H9 (cell line): ENCODE measurements at regions not wholly inside any gene's neighbourhood (a gene's known extent, or its start where the extent isn't known, plus 50 kb on each side); places are given as distances from the start of the nearest gene placed in this dataset.

Experiments used
- DNase-seq: peaks from one replicate; pipeline ENCODE4 v3.0.0-alpha.2; 2017
- H2AFZ ChIP-seq: one replicate; pipeline ENCODE4 v1.6.1; 2013; ENCODE audit warnings: mild to moderate bottlenecking, low read length, control low read depth, moderate library complexity
- H2AK5ac ChIP-seq: 2 replicates; pipeline ENCODE4 v1.6.1; 2013; ENCODE audit warnings: low read length, control low read depth, mixed read lengths; ENCODE audit not compliant: insufficient read length
- H2BK120ac ChIP-seq: one replicate; pipeline ENCODE4 v1.6.1; 2013; ENCODE audit warnings: low read depth, mild to moderate bottlenecking, low read length, control low read depth, inconsistent platforms; ENCODE audit not compliant: poor library complexity, severe bottlenecking
- H2BK12ac ChIP-seq: 2 replicates; pipeline ENCODE4 v1.6.1; 2013; ENCODE audit warnings: low read length, control low read depth, mixed read lengths, low read depth; ENCODE audit not compliant: insufficient read length
- H2BK15ac ChIP-seq: 2 replicates; pipeline ENCODE4 v1.6.1; 2013; ENCODE audit warnings: low read depth, low read length, control low read depth
- H2BK20ac ChIP-seq: one replicate; pipeline ENCODE4 v1.6.1; 2013; ENCODE audit warnings: low read depth, mild to moderate bottlenecking, low read length, control low read depth, inconsistent platforms; ENCODE audit not compliant: poor library complexity, severe bottlenecking
- H2BK5ac ChIP-seq: 2 replicates; pipeline ENCODE4 v1.6.1; 2013; ENCODE audit warnings: low read length, control low read depth, mixed read lengths; ENCODE audit not compliant: insufficient read length
- H3K14ac ChIP-seq: 2 replicates; pipeline ENCODE4 v1.6.1; 2013; ENCODE audit warnings: low read length, control low read depth; ENCODE audit not compliant: insufficient read depth
- H3K18ac ChIP-seq: 2 replicates; pipeline ENCODE4 v1.6.1; 2013; ENCODE audit warnings: low read depth, mild to moderate bottlenecking, mixed read lengths, low read length, control low read depth; ENCODE audit not compliant: insufficient read length
- H3K23ac ChIP-seq: 2 replicates; pipeline ENCODE4 v1.6.1; 2013; ENCODE audit warnings: low read length, control low read depth, mixed read lengths, low read depth; ENCODE audit not compliant: insufficient read length
- H3K23me2 ChIP-seq: 2 replicates; pipeline ENCODE4 v1.6.1; 2013; ENCODE audit warnings: low read depth, mild to moderate bottlenecking, mixed read lengths, low read length, control low read depth; ENCODE audit not compliant: insufficient read length, poor library complexity, severe bottlenecking
- H3K27ac ChIP-seq: 2 replicates; pipeline ENCODE4 v1.5.1; 2013; ENCODE audit warnings: low read length, control low read depth, mixed read lengths, low read depth; ENCODE audit not compliant: insufficient read length
- H3K27me3 ChIP-seq: 2 replicates; pipeline ENCODE4 v1.6.1; 2013; ENCODE audit warnings: low read length, control low read depth, inconsistent platforms; ENCODE audit not compliant: insufficient read depth
- H3K4ac ChIP-seq: 2 replicates; pipeline ENCODE4 v1.6.1; 2013; ENCODE audit warnings: low read depth, mild to moderate bottlenecking, control low read depth, inconsistent platforms, low read length, moderate library complexity
- H3K4me1 ChIP-seq: 2 replicates; pipeline ENCODE4 v1.6.1; 2013; ENCODE audit warnings: low read length, control low read depth, inconsistent platforms; ENCODE audit not compliant: insufficient read depth
- H3K4me2 ChIP-seq: 2 replicates; pipeline ENCODE4 v1.6.1; 2013; ENCODE audit warnings: low read length, control low read depth, mixed read lengths; ENCODE audit not compliant: insufficient read length, insufficient read depth
- H3K56ac ChIP-seq: 2 replicates; pipeline ENCODE4 v1.6.1; 2013; ENCODE audit warnings: low read depth, mild to moderate bottlenecking, mixed read lengths, low read length, control low read depth; ENCODE audit not compliant: insufficient read length
- H3K79me1 ChIP-seq: 2 replicates; pipeline ENCODE4 v1.6.1; 2013; ENCODE audit warnings: low read depth, mild to moderate bottlenecking, moderate library complexity, low read length, control low read depth, inconsistent platforms; ENCODE audit not compliant: insufficient read depth, poor library complexity, severe bottlenecking
- H3K79me2 ChIP-seq: 2 replicates; pipeline ENCODE4 v1.6.1; 2013; ENCODE audit warnings: low read length, control low read depth, inconsistent platforms; ENCODE audit not compliant: insufficient read depth
- H3K9ac ChIP-seq: 2 replicates; pipeline ENCODE4 v1.6.1; 2013; ENCODE audit warnings: low read length, control low read depth, mixed read lengths; ENCODE audit not compliant: insufficient read length; ENCODE audit errors: extremely low read depth
- H3K9me3 ChIP-seq: one replicate; pipeline ENCODE4 v1.6.1; 2013; ENCODE audit warnings: low read depth, low read length, inconsistent platforms; ENCODE audit not compliant: control insufficient read depth
- H3T11ph ChIP-seq: one replicate; pipeline ENCODE4 v1.6.1; 2013; ENCODE audit warnings: mild to moderate bottlenecking, low read length, control low read depth, inconsistent platforms
- H4K20me1 ChIP-seq: one replicate; pipeline ENCODE4 v1.6.1; 2013; ENCODE audit not compliant: control insufficient read depth, insufficient read length, insufficient read depth
- H4K5ac ChIP-seq: 2 replicates; pipeline ENCODE4 v1.6.1; 2013; ENCODE audit warnings: low read depth, mild to moderate bottlenecking, mixed read lengths, low read length, control low read depth; ENCODE audit not compliant: insufficient read length
- H4K8ac ChIP-seq: replicated peaks from 2 replicates; pipeline ENCODE4 v1.6.1; 2013; ENCODE audit warnings: low read length, control low read depth, mixed read lengths, low read depth; ENCODE audit not compliant: insufficient read length
- H4K91ac ChIP-seq: 2 replicates; pipeline ENCODE4 v1.6.1; 2013; ENCODE audit warnings: low read depth, mild to moderate bottlenecking, moderate library complexity, mixed read lengths, low read length, control low read depth; ENCODE audit not compliant: insufficient read length
- H3K27ac Mint-ChIP-seq, 3 experiments: 2 replicates in 2 of 3; 3 replicates in 1 of 3; pipeline ENCODE4 v1.8.0; 2020 to 2021; ENCODE audit warnings: mixed read lengths in 3 of 3, mild to moderate bottlenecking in 1 of 3, moderate library complexity in 1 of 3
- H3K27me3 Mint-ChIP-seq: 2 replicates; pipeline ENCODE4 v1.8.0; 2021; ENCODE audit warnings: low read depth, mild to moderate bottlenecking, moderate library complexity, mixed read lengths
- H3K36me3 Mint-ChIP-seq, 3 experiments: 2 replicates in 2 of 3; 3 replicates in 1 of 3; pipeline ENCODE4 v1.8.0; 2020 to 2021; ENCODE audit warnings: low read depth in 3 of 3, mixed read lengths in 3 of 3; ENCODE audit not compliant: insufficient read depth in 1 of 3
- H3K4me1 Mint-ChIP-seq, 2 experiments: 2 replicates each; pipeline ENCODE4 v1.8.0; 2020; ENCODE audit warnings: mixed read lengths in 2 of 2
- H3K4me3 Mint-ChIP-seq, 2 experiments: 2 replicates in 1 of 2; 3 replicates in 1 of 2; pipeline ENCODE4 v1.8.0; 2020 to 2021; ENCODE audit warnings: mild to moderate bottlenecking in 2 of 2, mixed read lengths in 2 of 2, moderate library complexity in 1 of 2
- H3K9me3 Mint-ChIP-seq, 2 experiments: 2 replicates in 1 of 2; 3 replicates in 1 of 2; pipeline ENCODE4 v1.8.0; 2020; ENCODE audit warnings: mild to moderate bottlenecking in 2 of 2, mixed read lengths in 2 of 2, moderate library complexity in 1 of 2
- WGBS: extraction: QIAGEN DNeasy Blood & Tissue Kit; methylation state at CpG from one replicate; pipeline ENCODE4 v1.1.7; 2013; ENCODE audit warnings: missing lambda C conversion rate, low lambda C conversion rate, mixed read lengths; ENCODE audit not compliant: insufficient read length; ENCODE audit errors: extremely low coverage; 5-methylcytosine and 5-hydroxymethylcytosine counted together
- TF ChIP-seq, protein P1 (sequence below): fragments of 200-600 bp; sonication (generic); conservative IDR thresholded peaks from 3 replicates; pipeline ENCODE4 v1.8.0; 2021; ENCODE audit warnings: antibody characterized with exemption, mild to moderate bottlenecking

DNA sequence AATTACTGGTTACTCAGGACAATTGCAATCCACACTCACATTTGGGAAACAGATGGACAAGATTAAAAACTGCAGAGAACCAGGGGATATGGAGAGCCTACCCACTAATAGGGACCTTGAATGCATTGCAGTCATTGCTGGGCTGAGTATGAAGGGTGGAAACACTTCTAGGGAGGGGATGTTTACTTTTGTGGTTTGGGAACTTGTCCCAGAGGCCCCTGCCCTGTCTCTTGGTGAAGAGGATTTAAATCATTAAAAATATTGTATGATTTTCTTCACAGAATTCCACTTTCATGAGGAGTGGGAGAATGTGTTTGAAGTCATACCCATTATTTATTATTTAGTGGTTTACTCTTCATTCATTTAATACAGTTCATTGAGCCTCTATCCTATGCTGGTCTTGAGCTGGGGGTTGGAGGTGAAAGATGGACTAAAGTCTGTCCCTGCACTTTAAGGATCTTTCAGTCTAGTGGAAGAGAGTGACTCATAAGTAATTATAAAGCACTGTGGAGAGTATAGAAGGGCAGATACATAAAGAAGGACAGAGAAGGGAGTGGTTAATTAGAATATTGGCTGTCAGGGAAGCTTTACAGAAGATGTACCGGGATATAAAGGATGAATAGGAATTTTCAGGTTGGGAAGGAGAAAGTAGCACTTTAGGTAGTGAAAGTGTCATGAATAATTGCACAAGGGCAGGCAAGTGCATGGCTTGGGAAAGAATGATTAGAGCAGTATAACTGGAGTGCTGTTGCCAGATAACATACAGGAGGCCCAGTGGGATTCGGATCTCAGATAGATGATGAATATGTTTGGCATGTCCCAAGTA, 313.4 kb downstream of the LPIN1 start:
- Histone ChIP-seq H2BK20ac (no peak overlapping the region), H3K4me2 (no peak overlapping the region), H3K56ac (no peak overlapping the region), H2BK120ac (no peak overlapping the region), H3K14ac (no peak overlapping the region), H3K9ac (no peak overlapping the region), H2BK12ac (no peak overlapping the region), H2BK15ac (no peak overlapping the region), H3K79me1 (no peaks in the 10 kb centered on the region), H3K9me3 (no peaks in the 10 kb centered on the region), H4K8ac (no peak overlapping the region), H3K27me3 (no peaks in the 10 kb centered on the region), H3K23me2 (no peaks in the 10 kb centered on the region), H4K5ac (no peak overlapping the region), H3K23ac (no peak overlapping the region), H2BK5ac (no peak overlapping the region), H3K4me1 (peaks cover 2% of the 10 kb centered on the region; the same call in 1 of the 2 replicates), H3K4ac (no peak overlapping the region), H3K18ac (no peak overlapping the region), H2AK5ac (no peak overlapping the region), H3K79me2 (0 out of 2 replicates have a peak, but pooled peaks cover 2% of the 10 kb centered on the region), H3K27ac (no peak overlapping the region), H4K20me1 (no peaks in the 10 kb centered on the region), H3T11ph (no peak overlapping the region), H4K91ac (no peak overlapping the region), H2AFZ (no peak overlapping the region)
- TF ChIP-seq, protein P1, sequence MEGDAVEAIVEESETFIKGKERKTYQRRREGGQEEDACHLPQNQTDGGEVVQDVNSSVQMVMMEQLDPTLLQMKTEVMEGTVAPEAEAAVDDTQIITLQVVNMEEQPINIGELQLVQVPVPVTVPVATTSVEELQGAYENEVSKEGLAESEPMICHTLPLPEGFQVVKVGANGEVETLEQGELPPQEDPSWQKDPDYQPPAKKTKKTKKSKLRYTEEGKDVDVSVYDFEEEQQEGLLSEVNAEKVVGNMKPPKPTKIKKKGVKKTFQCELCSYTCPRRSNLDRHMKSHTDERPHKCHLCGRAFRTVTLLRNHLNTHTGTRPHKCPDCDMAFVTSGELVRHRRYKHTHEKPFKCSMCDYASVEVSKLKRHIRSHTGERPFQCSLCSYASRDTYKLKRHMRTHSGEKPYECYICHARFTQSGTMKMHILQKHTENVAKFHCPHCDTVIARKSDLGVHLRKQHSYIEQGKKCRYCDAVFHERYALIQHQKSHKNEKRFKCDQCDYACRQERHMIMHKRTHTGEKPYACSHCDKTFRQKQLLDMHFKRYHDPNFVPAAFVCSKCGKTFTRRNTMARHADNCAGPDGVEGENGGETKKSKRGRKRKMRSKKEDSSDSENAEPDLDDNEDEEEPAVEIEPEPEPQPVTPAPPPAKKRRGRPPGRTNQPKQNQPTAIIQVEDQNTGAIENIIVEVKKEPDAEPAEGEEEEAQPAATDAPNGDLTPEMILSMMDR = no peak
- Mint-ChIP-seq H3K27me3 (no peaks in the 10 kb centered on the region; the same call in 1 of the 2 replicates), H3K36me3 (no peaks in the 10 kb centered on the region), H3K4me1 (peaks cover 8 to 18% of the 10 kb centered on the region in 2 experiments), H3K9me3 (peaks cover 3 to 5% of the 10 kb centered on the region in 2 experiments; a peak in 3 of 5 replicates), H3K4me3 (no peak overlapping the region), H3K27ac (peak overlapping the region in 1 of 3 experiments; percentile 19; a peak in 1 of 7 replicates)
- no CpG with 5 or more reads among the region's 2 CpGs for WGBS
- DNase-seq = no peak
